Neural cell (in vitro differentiated cells): ENCODE measurements at regions not wholly inside any gene's neighbourhood (a gene's known extent, or its start where the extent isn't known, plus 50 kb on each side); places are given as distances from the start of the nearest gene placed in this dataset.

Experiments
- H2AFZ ChIP-seq: fragments of 200-600, 300-800 bp; sonication (generic), shearing (Covaris generic); 2 replicates; pipeline ENCODE4 v1.6.0; 2014; ENCODE audit warnings: low read depth, mild to moderate bottlenecking, antibody characterized with exemption, low read length, moderate library complexity
- H3F3A ChIP-seq: fragments of 200-600 bp; shearing (Covaris generic); 2 replicates; pipeline ENCODE4 v1.6.1; 2016; ENCODE audit warnings: mild to moderate bottlenecking, moderate library complexity, mixed read lengths, antibody characterized with exemption, low read length; ENCODE audit not compliant: insufficient read depth, poor library complexity, severe bottlenecking
- H3K27ac ChIP-seq: fragments of 200-600, 300-800 bp; sonication (generic), shearing (Covaris generic); 2 replicates; pipeline ENCODE4 v1.5.1; 2014; ENCODE audit warnings: mild to moderate bottlenecking, low read length, moderate library complexity
- H3K27me3 ChIP-seq: fragments of 300-800, 200-600 bp; sonication (generic), shearing (Covaris generic); 2 replicates; pipeline ENCODE4 v1.6.0; 2014; ENCODE audit warnings: mild to moderate bottlenecking, low read depth, low read length, moderate library complexity; ENCODE audit not compliant: insufficient read depth
- H3K36me3 ChIP-seq: fragments of 300-800, 200-600 bp; sonication (generic), shearing (Covaris generic); 2 replicates; pipeline ENCODE4 v1.5.1; 2014; ENCODE audit warnings: mild to moderate bottlenecking, antibody characterized with exemption, low read length, moderate library complexity; ENCODE audit not compliant: insufficient read depth
- H3K4me2 ChIP-seq: fragments of 300-800, 200-600 bp; sonication (generic), shearing (Covaris generic); 2 replicates; pipeline ENCODE4 v1.6.0; 2014; ENCODE audit warnings: mild to moderate bottlenecking, low read length
- H3K4me3 ChIP-seq: fragments of 300-800, 200-600 bp; sonication (generic), shearing (Covaris generic); 2 replicates; pipeline ENCODE4 v1.5.1; 2014; ENCODE audit warnings: mild to moderate bottlenecking, low read length, moderate library complexity
- H3K79me2 ChIP-seq: fragments of 200-600 bp; shearing (Covaris generic); replicated peaks from 2 replicates; pipeline ENCODE4 v1.6.0; 2014; ENCODE audit warnings: mild to moderate bottlenecking, low read length, moderate library complexity; ENCODE audit not compliant: insufficient read depth
- H3K9ac ChIP-seq: fragments of 300-800, 200-600 bp; sonication (generic), shearing (Covaris generic); 2 replicates; pipeline ENCODE4 v1.6.1; 2016; ENCODE audit warnings: mild to moderate bottlenecking, low read length, mixed read lengths
- H3K9me2 ChIP-seq: fragments of 200-600 bp; shearing (Covaris generic); 2 replicates; pipeline ENCODE4 v1.6.1; 2016; ENCODE audit warnings: mild to moderate bottlenecking, low read length, mixed read lengths; ENCODE audit not compliant: insufficient read depth
- H3K9me3 ChIP-seq: fragments of 200-600, 300-800 bp; sonication (generic), shearing (Covaris generic); 2 replicates; pipeline ENCODE4 v1.6.1; 2016; ENCODE audit warnings: mild to moderate bottlenecking, mixed run types, low read length, moderate library complexity, mixed read lengths
- H4K20me1 ChIP-seq: fragments of 200-600 bp; shearing (Covaris generic); 2 replicates; pipeline ENCODE4 v1.6.1; 2016; ENCODE audit warnings: mild to moderate bottlenecking, mixed run types; ENCODE audit not compliant: insufficient read depth
- CTCF ChIP-seq: fragments of 450-650 bp; IDR thresholded peaks from 2 replicates; pipeline ENCODE4 v1.5.1; 2014; ENCODE audit warnings: antibody characterized with exemption, mild to moderate bottlenecking, moderate library complexity; ENCODE audit not compliant: poor library complexity, severe bottlenecking
- EP300 ChIP-seq: fragments of 450-650 bp; conservative IDR thresholded peaks from 2 replicates; pipeline ENCODE4 v1.6.1; 2014; ENCODE audit warnings: antibody characterized with exemption, mild to moderate bottlenecking, moderate library complexity; ENCODE audit not compliant: poor library complexity, severe bottlenecking
- EZH2 ChIP-seq: fragments of 200-600, 300-800 bp; shearing (Covaris generic), sonication (generic); IDR thresholded peaks from 2 replicates; pipeline ENCODE4 v1.6.1; 2014; ENCODE audit warnings: antibody characterized with exemption, low read length, borderline replicate concordance, mild to moderate bottlenecking; ENCODE audit not compliant: insufficient read depth, poor library complexity, severe bottlenecking
- MXI1 ChIP-seq: fragments of 450-650 bp; conservative IDR thresholded peaks from 2 replicates; pipeline ENCODE4 v1.6.1; 2014; ENCODE audit warnings: antibody characterized with exemption, mild to moderate bottlenecking; ENCODE audit not compliant: poor library complexity, severe bottlenecking
- POLR2AphosphoS5 ChIP-seq: IDR thresholded peaks from 2 replicates; pipeline ENCODE4 v1.6.1; 2012
- RAD21 ChIP-seq: fragments of 450-650 bp; conservative IDR thresholded peaks from 2 replicates; pipeline ENCODE4 v1.6.1; 2014; ENCODE audit warnings: antibody characterized with exemption, mild to moderate bottlenecking, moderate library complexity
- REST ChIP-seq: IDR thresholded peaks from 2 replicates; pipeline ENCODE4 v1.6.1; 2012; ENCODE audit warnings: borderline replicate concordance
- SMC3 ChIP-seq: fragments of 450-650 bp; conservative IDR thresholded peaks from 2 replicates; pipeline ENCODE4 v1.6.1; 2014; ENCODE audit warnings: antibody characterized with exemption, mild to moderate bottlenecking, moderate library complexity; ENCODE audit not compliant: poor library complexity
- TAF1 ChIP-seq: IDR thresholded peaks from 2 replicates; pipeline ENCODE4 v1.6.1; 2012; ENCODE audit warnings: low read depth

- no peaks in the 10 kb centered on the region for H3K27me3 ChIP-seq
These were observed 301.0 kb upstream of the GNAI1 start for GRCh38 chr7:79833616-79834015.

GRCh38 chr7:79828866-79829265, 305.8 kb upstream of the GNAI1 start:
- no peaks in the 10 kb centered on the region for H3K9me3 ChIP-seq
- no peaks in the 10 kb centered on the region for H3K79me2 ChIP-seq
- no peaks in the 10 kb centered on the region for H3K9me2 ChIP-seq
- no peaks in the 10 kb centered on the region for H3F3A ChIP-seq
- no peaks in the 10 kb centered on the region for H3K36me3 ChIP-seq
- H4K20me1 ChIP-seq: no peaks in the 10 kb centered on the region
- H3K9ac ChIP-seq: no peak overlapping the region
- no peak overlapping the region for H3K4me2 ChIP-seq
- H3K27me3 ChIP-seq: no peaks in the 10 kb centered on the region
- no peak overlapping the region for H3K4me3 ChIP-seq
- TF ChIP-seq POLR2AphosphoS5 (no peak), EP300 (no peak), REST (no peak), RAD21 (no peak), SMC3 (no peak), CTCF (no peak), TAF1 (no peak), EZH2 (no peak), MXI1 (no peak)
- no peak overlapping the region for H3K27ac ChIP-seq
- no peak overlapping the region for H2AFZ ChIP-seq

More at GRCh38 chr7:79833616-79834015, 301.0 kb upstream of the GNAI1 start:
- H3K36me3 ChIP-seq: no peaks in the 10 kb centered on the region
- no peaks in the 10 kb centered on the region for H3K9me3 ChIP-seq
- no peak overlapping the region for H3K4me2 ChIP-seq
- TF ChIP-seq MXI1 (no peak), CTCF (no peak), REST (no peak)
- no peaks in the 10 kb centered on the region for H4K20me1 ChIP-seq
- H3K9ac ChIP-seq: no peak overlapping the region
- H3K79me2 ChIP-seq: no peaks in the 10 kb centered on the region
- no peaks in the 10 kb centered on the region for H3K9me2 ChIP-seq
- no peak overlapping the region for H3K27ac ChIP-seq
- no peak overlapping the region for H3K4me3 ChIP-seq
- H2AFZ ChIP-seq: no peak overlapping the region
- H3F3A ChIP-seq: no peaks in the 10 kb centered on the region
